Heart right ventricle (tissue), 16 donors: ENCODE measurements at regions not wholly inside any gene's neighbourhood (a gene's known extent, or its start where the extent isn't known, plus 50 kb on each side); places are given as distances from the start of the nearest gene placed in this dataset.

Experiments used
- ATAC-seq, 8 donors: fragments of 200-7000 bp; cut with Tn5 transposase; one replicate each; pipeline ENCODE4 v1.9.1; 2020; ENCODE audit warnings: mild to moderate bottlenecking in 8 of 8, moderate library complexity in 8 of 8, moderate number of reproducible peaks in 1 of 8
- DNase-seq, 2 donors: peaks; one replicate each; pipeline ENCODE4 v3.0.0-alpha.2; 2020
- H3K27ac ChIP-seq, 10 donors: fragments of 200-600 bp; sonication (generic) in 2 of 10; one replicate each; pipeline versions ENCODE4 v1.5.0 to v1.8.0; 2020 to 2022; ENCODE audit warnings: mild to moderate bottlenecking in 3 of 10
- H3K27me3 ChIP-seq, 7 donors: fragments of 200-600 bp; one replicate each; pipeline ENCODE4 v1.8.0; 2021 to 2022; ENCODE audit warnings: mild to moderate bottlenecking in 2 of 7
- H3K36me3 ChIP-seq, 9 donors: fragments of 200-600 bp; sonication (generic) in 1 of 9; one replicate each; pipeline versions ENCODE4 v1.5.0 to v1.8.0; 2020 to 2022; ENCODE audit warnings: mild to moderate bottlenecking in 2 of 9
- H3K4me1 ChIP-seq, 9 donors: fragments of 200-600 bp; sonication (generic) in 1 of 9; one replicate each; pipeline versions ENCODE4 v1.5.0 to v1.8.0; 2020 to 2022; ENCODE audit warnings: mild to moderate bottlenecking in 4 of 9
- H3K4me3 ChIP-seq, 10 donors: fragments of 200-600 bp; sonication (generic) in 2 of 10; one replicate each; pipeline versions ENCODE4 v1.5.0 to v1.8.0; 2020 to 2022; ENCODE audit warnings: mild to moderate bottlenecking in 7 of 10, moderate library complexity in 2 of 10
- H3K9me3 ChIP-seq, 11 donors: fragments of 200-600 bp in 10 of 11; sonication (generic) in 2 of 11; one replicate each; pipeline versions ENCODE4 v1.5.0 to v1.8.0; 2013 to 2022; ENCODE audit warnings: mild to moderate bottlenecking in 2 of 11, control low read depth in 1 of 11, moderate library complexity in 1 of 11
- CTCF ChIP-seq, 9 donors: fragments of 200-600 bp; sonication (generic) in 2 of 9; IDR thresholded peaks; one replicate each; pipeline versions ENCODE4 v1.5.0 to v1.8.0; 2021 to 2022; ENCODE audit warnings: antibody characterized with exemption in 9 of 9, mild to moderate bottlenecking in 5 of 9, moderate library complexity in 1 of 9
- WGBS, 2 donors: extraction: QIAGEN DNeasy Blood & Tissue Kit; methylation state at CpG; one replicate each; pipeline ENCODE4 v1.1.7; 2013; ENCODE audit warnings: inconsistent platforms in 1 of 2; 5-methylcytosine and 5-hydroxymethylcytosine counted together
- intact Hi-C, 10 donors: fragments of 100-400 bp; cut with DNase I; formaldehyde crosslinking; loops; one replicate each; pipeline versions ENCODE4 v1.11.1 to v1.14.2; 2022
- donor health status: Arrhythmogenic right ventricular cardiomyopathy.
- donor health status: ischemic (EF 13 %, LVEDD 7.1; RV severe dilation, severe dysfunction).
- donor health status: healthy with polysubstance abuse.
- donor health status: DM: no; HTN: yes; CAD: no.
- donor health status: DM: no; HTN: no; CAD: no.
- donor health status: ischemic (EF 25% LVEDD 6.9; RV normal size, moderate dysfunction).
- donor health status: ischemic (EF 25% LVEDD 5.7; RV mildly dilated, moderate dysfunction).
- donor health status: healthy.
- donor health status: DM: yes; HTN: yes; CAD: no.
- donor health status: Ischemic cardiomyopathy.
- donor health status: ischemic (EF 35%, LVEDD 5.7; RV mildly dilated, moderate dysfunction).
- donor health status: nonischemic (EF 11% LVEDD 7.7; RV severe dilation, severe dysfunction).
- donor health status: DM: yes; HTN: yes; CAD: no.
- donor health status: PGD.
- donor health status: ischemic (EF 29% LVEDD 5.4; RV normal size, mild dysfunction).
- donor health status: nonischemic (EF 23%, LVEDD 6.1; RV moderate dilation, normal function).

GRCh38 chr1:221910222-221910621 is 168.3 kb upstream of the DUSP10 start:
- WGBS, 2 donors: 83 to 89% methylated on average over 4 of the region's 4 CpGs
- no peaks in the 10 kb centered on the region for H3K36me3 ChIP-seq

GRCh38 chr1:221908573-221908972 is 166.7 kb upstream of the DUSP10 start:
- H3K36me3 ChIP-seq: no peaks in the 10 kb centered on the region
- H3K4me3 ChIP-seq: no peak overlapping the region
- DNase-seq (no peak), ATAC-seq (no peak)
- no peaks in the 10 kb centered on the region for H3K4me1 ChIP-seq
- H3K27ac ChIP-seq: no peak overlapping the region
- intact Hi-C loops: no loop called here
- 86 to 91% methylated on average over 4 of the region's 4 CpGs for WGBS, 2 donors
- no peaks in the 10 kb centered on the region for H3K27me3 ChIP-seq
- no peak for TF ChIP-seq CTCF (IDR thresholded peaks at IDR 0.05)
- H3K9me3 ChIP-seq: no peaks in the 10 kb centered on the region

More at GRCh38 chr1:221910222-221910621, 168.3 kb upstream of the DUSP10 start:
- intact Hi-C loops: no loop called here
- H3K27ac ChIP-seq: no peak overlapping the region
- no peak for ATAC-seq
- no peak for DNase-seq
- H3K27me3 ChIP-seq: no peaks in the 10 kb centered on the region
- H3K9me3 ChIP-seq: no peaks in the 10 kb centered on the region
- TF ChIP-seq CTCF (IDR thresholded peaks at IDR 0.05): no peak
- no peak overlapping the region for H3K4me3 ChIP-seq
- no peaks in the 10 kb centered on the region for H3K4me1 ChIP-seq

GRCh38 chr1:221907166-221907932 is 165.5 kb upstream of the DUSP10 start:
- ATAC-seq: no peak

GRCh38 chr1:221905802-221906201 is 163.9 kb upstream of the DUSP10 start:
- H3K4me1 ChIP-seq: no peaks in the 10 kb centered on the region
- 87 to 96% methylated on average over 2 of the region's 2 CpGs for WGBS, 2 donors
- TF ChIP-seq CTCF (IDR thresholded peaks at IDR 0.05): no peak
- DNase-seq (no peak), ATAC-seq (no peak)
- intact Hi-C loops: no loop called here
- no peaks in the 10 kb centered on the region for H3K36me3 ChIP-seq
- no peak overlapping the region for H3K4me3 ChIP-seq
- H3K9me3 ChIP-seq: no peaks in the 10 kb centered on the region
- no peaks in the 10 kb centered on the region for H3K27me3 ChIP-seq
- H3K27ac ChIP-seq: no peak overlapping the region

More at GRCh38 chr1:221907166-221907932, 165.5 kb upstream of the DUSP10 start:
- H3K27me3 ChIP-seq: no peaks in the 10 kb centered on the region
- H3K9me3 ChIP-seq: no peaks in the 10 kb centered on the region
- H3K36me3 ChIP-seq: no peaks in the 10 kb centered on the region
- H3K27ac ChIP-seq: no peak overlapping the region
- WGBS, 2 donors: 77 to 79% methylated on average over 8 of the region's 8 CpGs
- H3K4me3 ChIP-seq: no peak overlapping the region
- intact Hi-C loops: no loop called here
- no peaks in the 10 kb centered on the region for H3K4me1 ChIP-seq
- no peak for TF ChIP-seq CTCF (IDR thresholded peaks at IDR 0.05)
- no peak for DNase-seq
